ENCODE measurements at regions not wholly inside any gene's neighbourhood (a gene's known extent, or its start where the extent isn't known, plus 50 kb on each side); places are given as distances from the start of the nearest gene placed in this dataset.

- Histone ChIP-seq H3K4me1 (ENCODE audit: control insufficient read depth, insufficient read depth, low read length) (no peaks in the 10 kb centered on the region), H3K4me3 (ENCODE audit: low read length) (no peak overlapping the region), H3K27ac (ENCODE audit: low read length) (no peak overlapping the region), H3K9me3 (ENCODE audit: control insufficient read depth, low read length) (no peaks in the 10 kb centered on the region), H3K27me3 (ENCODE audit: control insufficient read depth, insufficient read depth) (no peaks in the 10 kb centered on the region)
- ATAC-seq (no peak), DNase-seq (no peak)
- 76% methylated on average over 3 of the region's 3 CpGs for WGBS
- intact Hi-C loops (cut with DNase I): no loop called here
These were observed 408.1 kb downstream of the GATA3 start for GRCh38 chr10:8462565-8462964.

- Histone ChIP-seq H3K4me1 (ENCODE audit: control insufficient read depth, insufficient read depth, low read length) (no peaks in the 10 kb centered on the region), H3K27ac (ENCODE audit: low read length) (no peak overlapping the region), H3K4me3 (ENCODE audit: low read length) (no peak overlapping the region), H3K27me3 (ENCODE audit: control insufficient read depth, insufficient read depth) (no peaks in the 10 kb centered on the region), H3K9me3 (ENCODE audit: control insufficient read depth, low read length) (no peaks in the 10 kb centered on the region)
- ATAC-seq: no peak
- WGBS: 79% methylated on average over 4 of the region's 4 CpGs
- no peak for DNase-seq
- intact Hi-C loops (cut with DNase I): no loop called here
These were observed 409.4 kb downstream of the GATA3 start for GRCh38 chr10:8463853-8464252.

DNA sequence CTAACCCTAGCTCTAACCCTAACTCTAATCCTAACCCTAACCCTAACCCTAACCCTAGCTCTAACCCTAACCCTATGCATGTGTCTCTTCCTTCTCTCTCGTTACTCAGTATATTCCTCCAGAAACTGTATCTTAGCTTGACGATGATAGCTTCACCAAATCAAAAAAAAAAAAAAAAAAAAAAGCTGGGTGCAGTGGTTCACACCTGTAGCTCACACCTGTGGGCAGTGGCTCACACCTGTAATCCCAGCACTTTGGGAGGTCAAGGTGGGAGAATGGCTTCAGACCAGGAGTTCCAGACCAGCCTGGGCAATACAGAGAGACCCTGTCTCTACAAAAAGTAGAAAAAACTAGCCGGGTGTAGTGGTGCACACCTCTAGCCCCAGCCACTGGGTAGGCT lies 414.0 kb downstream of the GATA3 start:
- 89% methylated on average over 3 of the region's 3 CpGs for WGBS
- H3K27me3 ChIP-seq (ENCODE audit: control insufficient read depth, insufficient read depth): no peaks in the 10 kb centered on the region
- no peak overlapping the region for H3K27ac ChIP-seq (ENCODE audit: low read length)
- H3K4me1 ChIP-seq (ENCODE audit: control insufficient read depth, insufficient read depth, low read length): no peaks in the 10 kb centered on the region
- H3K4me3 ChIP-seq (ENCODE audit: low read length): no peak overlapping the region
- intact Hi-C loops (cut with DNase I): no loop called here
- DNase-seq (no peak), ATAC-seq (no peak)
- no peaks in the 10 kb centered on the region for H3K9me3 ChIP-seq (ENCODE audit: control insufficient read depth, low read length)

- WGBS: 65% methylated on average over 2 of the region's 2 CpGs
- intact Hi-C loops (cut with DNase I): no loop called here
- Histone ChIP-seq H3K4me3 (ENCODE audit: low read length) (no peak overlapping the region), H3K27ac (ENCODE audit: low read length) (no peak overlapping the region), H3K9me3 (ENCODE audit: control insufficient read depth, low read length) (no peaks in the 10 kb centered on the region), H3K27me3 (ENCODE audit: control insufficient read depth, insufficient read depth) (no peaks in the 10 kb centered on the region), H3K4me1 (ENCODE audit: control insufficient read depth, insufficient read depth, low read length) (no peaks in the 10 kb centered on the region)
- DNase-seq (no peak), ATAC-seq (no peak)
These were observed 418.7 kb downstream of the GATA3 start for GRCh38 chr10:8473205-8473604.

DNA sequence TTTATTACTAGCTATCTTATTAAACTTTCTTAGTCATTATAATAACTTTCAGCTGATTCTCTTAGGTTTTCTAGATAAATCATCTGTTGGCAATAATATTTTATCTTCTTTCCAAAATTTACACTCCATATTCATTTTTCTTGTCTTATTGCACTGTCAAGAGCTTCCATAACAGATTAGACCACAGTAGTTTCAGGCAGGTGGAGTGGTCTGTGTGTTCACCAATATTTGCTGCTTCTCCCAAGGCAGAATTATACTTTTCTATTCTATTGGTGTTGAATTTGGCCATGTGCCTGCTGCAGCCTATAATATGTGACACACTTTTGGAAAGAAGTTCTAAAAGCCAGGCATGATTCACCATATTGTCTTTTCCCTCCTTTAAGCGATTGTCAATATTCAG lies 422.8 kb downstream of the GATA3 start:
- intact Hi-C loops (cut with DNase I): no loop called here
- Histone ChIP-seq H3K4me1 (ENCODE audit: control insufficient read depth, insufficient read depth, low read length) (no peaks in the 10 kb centered on the region), H3K4me3 (ENCODE audit: low read length) (no peak overlapping the region), H3K27ac (ENCODE audit: low read length) (no peak overlapping the region), H3K27me3 (ENCODE audit: control insufficient read depth, insufficient read depth) (no peaks in the 10 kb centered on the region), H3K9me3 (ENCODE audit: control insufficient read depth, low read length) (no peaks in the 10 kb centered on the region)
- 92% methylated on average over 1 of the region's 1 CpG for WGBS
- ATAC-seq: no peak
- DNase-seq: no peak

- Histone ChIP-seq H3K27ac (ENCODE audit: low read length) (no peak overlapping the region), H3K9me3 (ENCODE audit: control insufficient read depth, low read length) (no peaks in the 10 kb centered on the region), H3K4me3 (ENCODE audit: low read length) (no peak overlapping the region), H3K27me3 (ENCODE audit: control insufficient read depth, insufficient read depth) (no peaks in the 10 kb centered on the region), H3K4me1 (ENCODE audit: control insufficient read depth, insufficient read depth, low read length) (no peaks in the 10 kb centered on the region)
- DNase-seq (no peak), ATAC-seq (no peak)
- intact Hi-C loops (cut with DNase I): no loop called here
- WGBS: 78% methylated on average over 10 of the region's 10 CpGs
These were observed 427.4 kb downstream of the GATA3 start for GRCh38 chr10:8481718-8482504.

- Histone ChIP-seq H3K9me3 (ENCODE audit: control insufficient read depth, low read length) (no peaks in the 10 kb centered on the region), H3K4me1 (ENCODE audit: control insufficient read depth, insufficient read depth, low read length) (no peaks in the 10 kb centered on the region), H3K27me3 (ENCODE audit: control insufficient read depth, insufficient read depth) (no peaks in the 10 kb centered on the region), H3K27ac (ENCODE audit: low read length) (no peak overlapping the region), H3K4me3 (ENCODE audit: low read length) (no peak overlapping the region)
- 86% methylated on average over 6 of the region's 6 CpGs for WGBS
- ATAC-seq (no peak), DNase-seq (no peak)
- intact Hi-C loops (cut with DNase I): no loop called here
These were observed 430.5 kb downstream of the GATA3 start for GRCh38 chr10:8485032-8485431.

GRCh38 chr10:8487346-8487745 lies 432.9 kb downstream of the GATA3 start:
- Histone ChIP-seq H3K9me3 (ENCODE audit: control insufficient read depth, low read length) (no peaks in the 10 kb centered on the region), H3K4me1 (ENCODE audit: control insufficient read depth, insufficient read depth, low read length) (no peaks in the 10 kb centered on the region), H3K27ac (ENCODE audit: low read length) (no peak overlapping the region), H3K4me3 (ENCODE audit: low read length) (no peak overlapping the region), H3K27me3 (ENCODE audit: control insufficient read depth, insufficient read depth) (no peaks in the 10 kb centered on the region)
- intact Hi-C loops (cut with DNase I): no loop called here
- 80% methylated on average over 7 of the region's 7 CpGs for WGBS
- ATAC-seq: no peak
- no peak for DNase-seq

DNA sequence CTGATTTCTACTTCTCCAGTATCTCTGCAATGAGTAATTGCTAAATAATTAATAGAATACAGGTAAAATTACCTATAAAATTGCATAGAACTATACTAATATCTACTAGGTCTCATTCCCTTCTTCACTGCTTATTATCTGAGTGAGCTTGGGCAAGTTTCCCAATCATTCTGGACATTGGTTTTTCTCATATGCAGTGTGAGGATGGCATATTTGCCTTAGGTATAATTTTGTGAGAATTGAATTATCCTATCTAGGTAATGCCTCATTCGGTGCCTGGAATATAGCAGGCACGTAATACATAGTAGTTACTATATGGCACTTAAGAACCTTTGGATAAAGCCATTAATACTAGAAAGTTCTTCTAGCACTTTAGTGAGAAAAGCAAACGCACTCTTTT lies 434.7 kb downstream of the GATA3 start:
- H3K27ac ChIP-seq (ENCODE audit: low read length): no peak overlapping the region
- H3K4me3 ChIP-seq (ENCODE audit: low read length): no peak overlapping the region
- DNase-seq (no peak), ATAC-seq (no peak)
- no peaks in the 10 kb centered on the region for H3K9me3 ChIP-seq (ENCODE audit: control insufficient read depth, low read length)
- no peaks in the 10 kb centered on the region for H3K4me1 ChIP-seq (ENCODE audit: control insufficient read depth, insufficient read depth, low read length)
- intact Hi-C loops (cut with DNase I): no loop called here
- WGBS: 93% methylated on average over 3 of the region's 3 CpGs
- H3K27me3 ChIP-seq (ENCODE audit: control insufficient read depth, insufficient read depth): no peaks in the 10 kb centered on the region

DNA sequence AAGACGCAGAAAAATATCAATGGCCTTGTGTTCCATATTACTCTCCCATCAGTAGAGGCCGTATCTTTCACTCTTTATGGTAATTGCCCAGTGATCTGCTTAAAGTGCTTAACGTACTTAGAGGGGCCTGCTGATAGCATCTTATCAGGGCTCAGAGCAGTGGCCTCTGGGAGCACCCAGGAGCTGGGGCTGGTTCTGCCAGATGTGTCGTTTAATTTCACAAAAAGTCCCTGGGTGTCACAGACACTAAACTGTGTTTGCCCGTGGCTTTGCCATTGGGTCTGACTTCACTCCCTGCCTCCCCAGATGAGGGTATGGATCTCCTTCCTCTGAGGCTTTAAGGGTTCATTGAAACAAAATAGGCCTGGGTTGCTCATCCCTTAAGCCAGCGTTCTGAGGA lies 435.3 kb downstream of the GATA3 start:
- WGBS: 54% methylated on average over 6 of the region's 6 CpGs
- DNase-seq (no peak), ATAC-seq (no peak)
- Histone ChIP-seq H3K9me3 (ENCODE audit: control insufficient read depth, low read length) (no peaks in the 10 kb centered on the region), H3K4me1 (ENCODE audit: control insufficient read depth, insufficient read depth, low read length) (no peaks in the 10 kb centered on the region), H3K4me3 (ENCODE audit: low read length) (no peak overlapping the region), H3K27me3 (ENCODE audit: control insufficient read depth, insufficient read depth) (no peaks in the 10 kb centered on the region), H3K27ac (ENCODE audit: low read length) (no peak overlapping the region)
- intact Hi-C loops (cut with DNase I): no loop called here

DNA sequence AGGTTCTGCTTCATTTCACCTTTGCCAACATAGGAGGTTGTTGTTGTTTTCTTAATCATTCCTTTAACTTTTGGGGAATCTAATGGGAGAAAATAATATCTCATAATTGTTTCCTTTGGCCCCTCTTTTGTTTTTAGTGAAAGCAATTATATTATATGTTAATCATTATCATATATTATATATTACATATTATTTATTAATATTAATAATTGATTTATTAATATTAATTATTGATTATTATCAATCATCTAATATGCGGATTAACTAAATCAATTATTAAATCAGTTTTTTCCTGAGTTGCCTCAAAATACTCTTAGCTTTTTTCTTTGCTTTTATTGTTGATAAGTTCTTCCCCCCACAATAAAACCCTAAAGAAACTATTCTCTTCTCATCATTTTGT lies 443.8 kb downstream of the GATA3 start:
- Histone ChIP-seq H3K9me3 (ENCODE audit: control insufficient read depth, low read length) (no peaks in the 10 kb centered on the region), H3K27me3 (ENCODE audit: control insufficient read depth, insufficient read depth) (no peaks in the 10 kb centered on the region), H3K27ac (ENCODE audit: low read length) (no peak overlapping the region), H3K4me3 (ENCODE audit: low read length) (no peak overlapping the region), H3K4me1 (ENCODE audit: control insufficient read depth, insufficient read depth, low read length) (no peaks in the 10 kb centered on the region)
- WGBS: 94% methylated on average over 1 of the region's 1 CpG
- ATAC-seq (no peak), DNase-seq (no peak)
- intact Hi-C loops (cut with DNase I): no loop called here

DNA sequence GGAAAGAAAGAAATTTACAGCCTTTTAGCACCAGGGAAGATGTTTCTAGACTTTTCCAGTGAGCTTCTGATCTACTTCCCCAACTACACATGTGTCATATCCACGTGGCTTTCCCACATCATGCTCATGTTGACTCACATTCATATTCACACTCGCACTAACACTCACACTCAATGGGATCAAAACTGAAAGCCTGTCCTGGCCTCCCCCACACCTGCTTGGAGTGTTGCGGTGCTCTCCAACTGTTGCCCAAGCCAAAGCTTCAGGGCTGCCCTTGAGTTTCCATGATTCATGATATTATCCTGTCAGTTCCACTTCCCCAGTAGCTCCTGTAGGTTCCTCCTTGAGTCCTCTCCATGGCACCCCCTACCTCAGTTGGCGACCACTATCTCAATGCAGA lies 444.4 kb downstream of the GATA3 start:
- Histone ChIP-seq H3K4me3 (ENCODE audit: low read length) (no peak overlapping the region), H3K4me1 (ENCODE audit: control insufficient read depth, insufficient read depth, low read length) (no peaks in the 10 kb centered on the region), H3K9me3 (ENCODE audit: control insufficient read depth, low read length) (no peaks in the 10 kb centered on the region), H3K27ac (ENCODE audit: low read length) (no peak overlapping the region), H3K27me3 (ENCODE audit: control insufficient read depth, insufficient read depth) (no peaks in the 10 kb centered on the region)
- 55% methylated on average over 4 of the region's 4 CpGs for WGBS
- intact Hi-C loops (cut with DNase I): no loop called here
- ATAC-seq: no peak
- DNase-seq: no peak

Measured in right cardiac atrium (tissue), 5 donors.